ENCODE measurements at regions not wholly inside any gene's neighbourhood (a gene's known extent, or its start where the extent isn't known, plus 50 kb on each side); places are given as distances from the start of the nearest gene placed in this dataset.

DNA sequence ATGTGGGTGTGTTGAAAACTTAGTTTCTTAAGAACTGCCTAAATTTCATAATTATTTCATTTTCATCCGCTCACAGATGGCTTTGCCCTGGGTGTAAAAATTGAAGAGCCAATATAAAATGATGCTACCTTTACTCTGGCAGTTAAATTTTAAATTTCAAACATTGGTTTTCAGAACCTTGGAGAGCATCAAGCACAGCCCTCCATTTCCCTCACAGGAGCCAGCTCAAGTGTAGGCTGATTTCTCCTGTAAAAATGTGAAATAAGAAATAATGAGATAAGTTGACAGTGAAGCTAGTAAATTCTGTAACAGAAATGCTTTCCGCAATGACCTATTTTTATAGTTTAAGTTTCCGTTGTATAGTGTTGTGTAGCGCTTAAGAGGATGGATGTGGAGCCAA lies 53.9 kb upstream of the AKT3 start:
- CTCF ChIA-PET: interaction anchor here in 1 of 2 donors (0.7 kb wide), 1 partner anchor 171 kb away, joined by 5 read pairs; no protein-coding TSS in a partner anchor
- POLR2A ChIA-PET: no interaction called here
- H3K36me3 ChIP-seq (ENCODE audit: control insufficient read depth in 2 of 2, extremely low read depth in 1 of 2, insufficient read depth in 1 of 2, low read length in 1 of 2): no peaks in the 10 kb centered on the region
- H3K27ac ChIP-seq (ENCODE audit: low read length): no peak overlapping the region
- peaks cover 0 to 5% of the 10 kb centered on the region in 2 experiments for H3K27me3 ChIP-seq (replicated peaks in 1 of 2; ENCODE audit: control insufficient read depth in 2 of 2, extremely low read depth in 1 of 2, insufficient read depth in 2 of 2, low read length in 1 of 2)
- H3K4me3 ChIP-seq (ENCODE audit: control insufficient read depth in 1 of 2, extremely low read depth in 1 of 2, low read length in 1 of 2): no peak overlapping the region
- Mint-ChIP-seq H3K27ac (no peak overlapping the region), H3K4me1 (no peaks in the 10 kb centered on the region), H3K4me3 (no peak overlapping the region), H3K27me3 (peaks cover 3 to 9% of the 10 kb centered on the region in 2 donors), H3K36me3 (no peaks in the 10 kb centered on the region), H3K9me3 (no peaks in the 10 kb centered on the region)
- 88% methylated on average over 3 of the region's 4 CpGs for WGBS (ENCODE audit: insufficient coverage)
- H3K4me1 ChIP-seq (ENCODE audit: control insufficient read depth in 1 of 2, extremely low read depth in 1 of 2, insufficient read depth in 2 of 2, low read length in 2 of 2): no peaks in the 10 kb centered on the region
- ATAC-seq (replicated peaks in 1 of 4) (no peak), DNase-seq (no peak)
- H3K9me3 ChIP-seq: no peaks in the 10 kb centered on the region

DNA sequence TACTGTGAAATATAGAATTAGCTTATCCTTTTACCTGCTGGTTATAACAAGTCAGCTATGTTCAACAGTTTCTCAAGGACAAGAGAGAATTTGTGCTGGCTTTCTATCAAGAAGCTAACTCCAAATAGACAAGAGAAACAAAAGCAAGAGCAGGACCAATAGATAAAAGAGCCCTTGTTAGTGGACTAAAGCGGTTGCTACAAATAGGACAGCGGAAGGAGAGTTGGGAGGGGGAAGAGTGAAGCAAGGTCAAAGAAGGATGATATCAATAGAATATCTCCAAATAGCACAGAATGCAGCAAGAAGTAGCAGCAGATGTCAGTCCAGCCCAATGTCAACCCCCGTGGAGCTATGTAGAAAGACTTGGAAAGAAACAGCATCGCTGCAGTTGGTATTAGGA lies 53.0 kb upstream of the AKT3 start:
- CTCF ChIA-PET: no interaction called here
- DNase-seq (no peak), ATAC-seq (replicated peaks in 1 of 4) (no peak)
- Histone ChIP-seq H3K27me3 (replicated peaks in 1 of 2; ENCODE audit: control insufficient read depth in 2 of 2, extremely low read depth in 1 of 2, insufficient read depth in 2 of 2, low read length in 1 of 2) (peaks cover 0 to 5% of the 10 kb centered on the region in 2 experiments), H3K9me3 (no peaks in the 10 kb centered on the region), H3K36me3 (ENCODE audit: control insufficient read depth in 2 of 2, extremely low read depth in 1 of 2, insufficient read depth in 1 of 2, low read length in 1 of 2) (no peaks in the 10 kb centered on the region), H3K4me3 (ENCODE audit: control insufficient read depth in 1 of 2, extremely low read depth in 1 of 2, low read length in 1 of 2) (no peak overlapping the region), H3K27ac (ENCODE audit: low read length) (no peak overlapping the region), H3K4me1 (ENCODE audit: control insufficient read depth in 1 of 2, extremely low read depth in 1 of 2, insufficient read depth in 2 of 2, low read length in 2 of 2) (no peaks in the 10 kb centered on the region)
- Mint-ChIP-seq H3K27ac (no peak overlapping the region), H3K36me3 (no peaks in the 10 kb centered on the region), H3K4me1 (no peaks in the 10 kb centered on the region), H3K27me3 (peaks cover 3 to 8% of the 10 kb centered on the region in 2 donors), H3K4me3 (no peak overlapping the region), H3K9me3 (no peaks in the 10 kb centered on the region)
- POLR2A ChIA-PET: no interaction called here
- no CpG with 5 or more reads among the region's 4 CpGs for WGBS (ENCODE audit: insufficient coverage)

DNA sequence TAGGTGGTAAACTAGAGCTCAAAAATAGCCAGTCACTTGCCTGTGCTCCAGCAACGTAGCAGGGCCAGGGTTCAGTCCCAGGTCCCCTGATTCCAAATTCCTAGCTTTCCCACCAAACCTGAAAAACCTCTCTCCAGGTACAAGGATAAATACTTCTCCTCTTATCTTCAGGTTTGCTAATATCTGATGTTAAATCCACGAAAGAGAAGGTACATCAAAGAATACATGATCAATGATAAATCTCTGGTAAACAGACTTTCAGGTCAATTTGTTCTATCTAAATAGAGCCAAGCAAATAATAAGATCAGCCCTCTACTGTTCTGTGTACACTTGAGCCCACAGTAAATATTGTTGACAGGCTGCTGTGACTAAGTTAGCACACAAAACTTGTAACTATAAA lies 52.1 kb upstream of the AKT3 start:
- Histone ChIP-seq H3K27me3 (replicated peaks in 1 of 2; ENCODE audit: control insufficient read depth in 2 of 2, extremely low read depth in 1 of 2, insufficient read depth in 2 of 2, low read length in 1 of 2) (peaks cover 0 to 8% of the 10 kb centered on the region in 2 experiments), H3K36me3 (ENCODE audit: control insufficient read depth in 2 of 2, extremely low read depth in 1 of 2, insufficient read depth in 1 of 2, low read length in 1 of 2) (no peaks in the 10 kb centered on the region), H3K4me3 (ENCODE audit: control insufficient read depth in 1 of 2, extremely low read depth in 1 of 2, low read length in 1 of 2) (no peak overlapping the region), H3K4me1 (ENCODE audit: control insufficient read depth in 1 of 2, extremely low read depth in 1 of 2, insufficient read depth in 2 of 2, low read length in 2 of 2) (no peaks in the 10 kb centered on the region), H3K9me3 (no peaks in the 10 kb centered on the region), H3K27ac (ENCODE audit: low read length) (no peak overlapping the region)
- no peaks in the 10 kb centered on the region for H3K4me1 Mint-ChIP-seq
- H3K27me3 Mint-ChIP-seq: peaks cover 3 to 8% of the 10 kb centered on the region in 2 donors
- H3K4me3 Mint-ChIP-seq: no peak overlapping the region
- H3K36me3 Mint-ChIP-seq: no peaks in the 10 kb centered on the region
- no peak overlapping the region for H3K27ac Mint-ChIP-seq
- POLR2A ChIA-PET: no interaction called here
- no peaks in the 10 kb centered on the region for H3K9me3 Mint-ChIP-seq
- CTCF ChIA-PET: no interaction called here
- WGBS (ENCODE audit: insufficient coverage): no CpG with 5 or more reads among the region's 2 CpGs
- DNase-seq (no peak), ATAC-seq (replicated peaks in 1 of 4) (no peak)

All from T-cell (primary cell).